Gastrocnemius medialis (tissue), 4 donors: ENCODE measurements at regions not wholly inside any gene's neighbourhood (a gene's known extent, or its start where the extent isn't known, plus 50 kb on each side); places are given as distances from the start of the nearest gene placed in this dataset.
"Not testable (repeated sequence)": the region's sequence is repeated elsewhere in the genome, so short reads cannot be mapped to it uniquely, and the experiment has no call there.

Experiments
- POLR2A ChIP-seq, 2 donors: fragments of 450-650 bp; IDR thresholded peaks; one replicate each; pipeline ENCODE4 v1.6.1; 2017; ENCODE audit warnings: antibody characterized with exemption in 2 of 2, mild to moderate bottlenecking in 2 of 2, moderate library complexity in 2 of 2
- TF ChIP-seq, protein P1 (sequence below), 5 experiments: fragments of 450-650 bp in 3 of 5; fragments of 200-600 bp in 2 of 5; sonication (generic) in 2 of 5; IDR thresholded peaks in 4 of 5; conservative IDR thresholded peaks in 1 of 5; 1 replicate in 4 of 5; 2 replicates in 1 of 5; pipeline ENCODE4 v1.5.1; 2016 to 2019; ENCODE audit warnings: antibody characterized with exemption in 5 of 5, mild to moderate bottlenecking in 3 of 5, moderate library complexity in 3 of 5

DNA sequence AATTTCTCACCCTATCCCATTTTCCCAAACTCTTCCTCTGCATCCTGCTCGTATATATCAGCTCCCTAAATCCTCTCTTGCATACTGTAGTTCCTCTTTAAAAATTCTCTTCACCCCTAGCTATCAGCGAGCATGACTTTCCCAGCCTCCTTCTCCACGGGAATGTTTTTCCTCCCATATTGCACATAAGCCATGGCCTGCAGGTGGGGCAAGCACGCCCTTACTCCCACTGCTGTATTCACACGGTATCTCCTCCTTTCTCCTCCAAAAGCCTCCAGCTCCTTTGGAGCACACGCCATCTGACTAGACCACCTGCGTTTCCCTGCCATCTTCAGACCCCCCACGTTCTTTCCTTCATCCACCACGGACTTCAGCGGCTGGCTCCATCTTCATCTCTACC lies 208.7 kb upstream of the FRG1 start:
- TF ChIP-seq, protein P1, sequence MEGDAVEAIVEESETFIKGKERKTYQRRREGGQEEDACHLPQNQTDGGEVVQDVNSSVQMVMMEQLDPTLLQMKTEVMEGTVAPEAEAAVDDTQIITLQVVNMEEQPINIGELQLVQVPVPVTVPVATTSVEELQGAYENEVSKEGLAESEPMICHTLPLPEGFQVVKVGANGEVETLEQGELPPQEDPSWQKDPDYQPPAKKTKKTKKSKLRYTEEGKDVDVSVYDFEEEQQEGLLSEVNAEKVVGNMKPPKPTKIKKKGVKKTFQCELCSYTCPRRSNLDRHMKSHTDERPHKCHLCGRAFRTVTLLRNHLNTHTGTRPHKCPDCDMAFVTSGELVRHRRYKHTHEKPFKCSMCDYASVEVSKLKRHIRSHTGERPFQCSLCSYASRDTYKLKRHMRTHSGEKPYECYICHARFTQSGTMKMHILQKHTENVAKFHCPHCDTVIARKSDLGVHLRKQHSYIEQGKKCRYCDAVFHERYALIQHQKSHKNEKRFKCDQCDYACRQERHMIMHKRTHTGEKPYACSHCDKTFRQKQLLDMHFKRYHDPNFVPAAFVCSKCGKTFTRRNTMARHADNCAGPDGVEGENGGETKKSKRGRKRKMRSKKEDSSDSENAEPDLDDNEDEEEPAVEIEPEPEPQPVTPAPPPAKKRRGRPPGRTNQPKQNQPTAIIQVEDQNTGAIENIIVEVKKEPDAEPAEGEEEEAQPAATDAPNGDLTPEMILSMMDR (IDR thresholded peaks at IDR 0.05 in 4 of 5, conservative IDR thresholded peaks at IDR 0.05 in 1 of 5) = not testable (repeated sequence)
- TF ChIP-seq POLR2A (IDR thresholded peaks at IDR 0.05) = not testable (repeated sequence)
